SU-DHL-6 (cell line): ENCODE measurements at regions not wholly inside any gene's neighbourhood (a gene's known extent, or its start where the extent isn't known, plus 50 kb on each side); places are given as distances from the start of the nearest gene placed in this dataset.

Experiments used
- EZH2phosphoT487 ChIP-seq: fragments of 200-600 bp; sonication (generic), shearing (Covaris generic); conservative IDR thresholded peaks from 2 replicates; pipeline ENCODE4 v1.6.1; 2018; ENCODE audit warnings: mild to moderate bottlenecking, antibody characterized with exemption, low read length, moderate library complexity, mixed read lengths
- TF ChIP-seq, protein P1 (sequence below): fragments of 200-600 bp; sonication (generic); IDR thresholded peaks from one replicate; pipeline ENCODE4 v1.5.1; 2017; ENCODE audit warnings: antibody characterized with exemption, mild to moderate bottlenecking, low read length, moderate library complexity; ENCODE audit not compliant: insufficient read depth, poor library complexity, severe bottlenecking

DNA sequence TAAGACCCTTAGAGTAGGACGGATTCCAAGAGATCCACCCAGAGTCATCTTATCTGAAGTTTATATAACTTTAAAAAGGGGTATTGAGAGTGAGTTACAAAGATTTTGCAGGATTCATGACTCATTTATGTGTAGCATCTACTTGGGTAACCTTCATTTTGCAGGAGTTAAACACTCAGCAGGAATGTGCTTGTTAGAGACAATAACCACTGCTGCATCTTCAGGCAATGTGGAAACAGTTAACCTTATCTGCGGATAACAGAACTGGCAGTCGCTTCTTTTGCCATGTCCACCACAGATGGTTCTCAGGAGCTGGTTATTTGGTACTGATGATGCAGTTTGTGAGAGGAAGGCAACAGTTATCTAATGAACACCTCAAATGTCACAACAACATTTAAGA is 417.9 kb upstream of the DDI1 start:
- TF ChIP-seq, protein P1, sequence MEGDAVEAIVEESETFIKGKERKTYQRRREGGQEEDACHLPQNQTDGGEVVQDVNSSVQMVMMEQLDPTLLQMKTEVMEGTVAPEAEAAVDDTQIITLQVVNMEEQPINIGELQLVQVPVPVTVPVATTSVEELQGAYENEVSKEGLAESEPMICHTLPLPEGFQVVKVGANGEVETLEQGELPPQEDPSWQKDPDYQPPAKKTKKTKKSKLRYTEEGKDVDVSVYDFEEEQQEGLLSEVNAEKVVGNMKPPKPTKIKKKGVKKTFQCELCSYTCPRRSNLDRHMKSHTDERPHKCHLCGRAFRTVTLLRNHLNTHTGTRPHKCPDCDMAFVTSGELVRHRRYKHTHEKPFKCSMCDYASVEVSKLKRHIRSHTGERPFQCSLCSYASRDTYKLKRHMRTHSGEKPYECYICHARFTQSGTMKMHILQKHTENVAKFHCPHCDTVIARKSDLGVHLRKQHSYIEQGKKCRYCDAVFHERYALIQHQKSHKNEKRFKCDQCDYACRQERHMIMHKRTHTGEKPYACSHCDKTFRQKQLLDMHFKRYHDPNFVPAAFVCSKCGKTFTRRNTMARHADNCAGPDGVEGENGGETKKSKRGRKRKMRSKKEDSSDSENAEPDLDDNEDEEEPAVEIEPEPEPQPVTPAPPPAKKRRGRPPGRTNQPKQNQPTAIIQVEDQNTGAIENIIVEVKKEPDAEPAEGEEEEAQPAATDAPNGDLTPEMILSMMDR = no peak
- TF ChIP-seq EZH2phosphoT487 = no peak
